ENCODE measurements at regions not wholly inside any gene's neighbourhood (a gene's known extent, or its start where the extent isn't known, plus 50 kb on each side); places are given as distances from the start of the nearest gene placed in this dataset.
"Not testable (repeated sequence)": the region's sequence is repeated elsewhere in the genome, so short reads cannot be mapped to it uniquely, and the experiment has no call there.

DNA sequence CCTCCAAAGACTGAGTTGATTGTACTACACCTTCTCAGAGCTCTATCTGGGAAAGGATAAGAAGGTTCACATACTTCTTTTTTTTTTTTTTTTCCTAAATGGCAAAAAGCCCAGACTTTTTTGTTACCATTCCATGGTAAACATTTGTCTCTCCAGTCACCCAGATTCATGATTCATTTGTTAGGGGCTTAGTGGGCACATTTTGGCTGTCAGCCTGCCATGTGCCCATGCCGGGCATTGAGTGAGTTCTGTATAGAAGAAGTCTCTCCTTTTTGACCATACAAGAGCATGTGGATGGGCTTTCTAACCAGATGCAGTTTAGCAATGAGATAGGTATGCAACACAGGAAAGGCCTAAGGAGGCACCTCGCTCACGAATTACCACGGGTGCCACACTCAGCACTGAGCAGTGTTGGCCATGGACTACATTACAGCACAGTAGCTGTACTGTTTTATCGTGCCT is 447.5 kb upstream of the HSF2 start:
- Histone ChIP-seq H3F3A (ENCODE audit: insufficient read depth, low read length, poor library complexity, severe bottlenecking) (no peaks in the 10 kb centered on the region), H3K4me3 (ENCODE audit: low read length) (no peak overlapping the region), H3K79me2 (replicated peaks; ENCODE audit: insufficient read depth, low read length) (no peaks in the 10 kb centered on the region), H2AFZ (ENCODE audit: low read depth, low read length) (no peak overlapping the region), H3K9me3 (ENCODE audit: low read length) (no peaks in the 10 kb centered on the region), H3K9ac (ENCODE audit: low read length) (no peak overlapping the region), H3K9me2 (ENCODE audit: insufficient read depth, low read length) (no peaks in the 10 kb centered on the region), H3K27ac (ENCODE audit: low read length) (no peak overlapping the region), H3K4me2 (ENCODE audit: low read length) (no peak overlapping the region), H4K20me1 (ENCODE audit: insufficient read depth) (no peaks in the 10 kb centered on the region), H3K36me3 (ENCODE audit: insufficient read depth, low read length) (no peaks in the 10 kb centered on the region), H3K27me3 (ENCODE audit: insufficient read depth, low read depth, low read length) (no peaks in the 10 kb centered on the region)
- TF ChIP-seq EP300 (conservative IDR thresholded peaks at IDR 0.05; ENCODE audit: poor library complexity, severe bottlenecking) = no peak
- TF ChIP-seq MXI1 (conservative IDR thresholded peaks at IDR 0.05; ENCODE audit: poor library complexity, severe bottlenecking) = no peak
- TF ChIP-seq SMC3 (conservative IDR thresholded peaks at IDR 0.05; ENCODE audit: poor library complexity) = no peak
- TF ChIP-seq, protein P1, sequence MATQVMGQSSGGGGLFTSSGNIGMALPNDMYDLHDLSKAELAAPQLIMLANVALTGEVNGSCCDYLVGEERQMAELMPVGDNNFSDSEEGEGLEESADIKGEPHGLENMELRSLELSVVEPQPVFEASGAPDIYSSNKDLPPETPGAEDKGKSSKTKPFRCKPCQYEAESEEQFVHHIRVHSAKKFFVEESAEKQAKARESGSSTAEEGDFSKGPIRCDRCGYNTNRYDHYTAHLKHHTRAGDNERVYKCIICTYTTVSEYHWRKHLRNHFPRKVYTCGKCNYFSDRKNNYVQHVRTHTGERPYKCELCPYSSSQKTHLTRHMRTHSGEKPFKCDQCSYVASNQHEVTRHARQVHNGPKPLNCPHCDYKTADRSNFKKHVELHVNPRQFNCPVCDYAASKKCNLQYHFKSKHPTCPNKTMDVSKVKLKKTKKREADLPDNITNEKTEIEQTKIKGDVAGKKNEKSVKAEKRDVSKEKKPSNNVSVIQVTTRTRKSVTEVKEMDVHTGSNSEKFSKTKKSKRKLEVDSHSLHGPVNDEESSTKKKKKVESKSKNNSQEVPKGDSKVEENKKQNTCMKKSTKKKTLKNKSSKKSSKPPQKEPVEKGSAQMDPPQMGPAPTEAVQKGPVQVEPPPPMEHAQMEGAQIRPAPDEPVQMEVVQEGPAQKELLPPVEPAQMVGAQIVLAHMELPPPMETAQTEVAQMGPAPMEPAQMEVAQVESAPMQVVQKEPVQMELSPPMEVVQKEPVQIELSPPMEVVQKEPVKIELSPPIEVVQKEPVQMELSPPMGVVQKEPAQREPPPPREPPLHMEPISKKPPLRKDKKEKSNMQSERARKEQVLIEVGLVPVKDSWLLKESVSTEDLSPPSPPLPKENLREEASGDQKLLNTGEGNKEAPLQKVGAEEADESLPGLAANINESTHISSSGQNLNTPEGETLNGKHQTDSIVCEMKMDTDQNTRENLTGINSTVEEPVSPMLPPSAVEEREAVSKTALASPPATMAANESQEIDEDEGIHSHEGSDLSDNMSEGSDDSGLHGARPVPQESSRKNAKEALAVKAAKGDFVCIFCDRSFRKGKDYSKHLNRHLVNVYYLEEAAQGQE (IDR thresholded peaks at IDR 0.05; ENCODE audit: borderline replicate concordance) = no peak

DNA sequence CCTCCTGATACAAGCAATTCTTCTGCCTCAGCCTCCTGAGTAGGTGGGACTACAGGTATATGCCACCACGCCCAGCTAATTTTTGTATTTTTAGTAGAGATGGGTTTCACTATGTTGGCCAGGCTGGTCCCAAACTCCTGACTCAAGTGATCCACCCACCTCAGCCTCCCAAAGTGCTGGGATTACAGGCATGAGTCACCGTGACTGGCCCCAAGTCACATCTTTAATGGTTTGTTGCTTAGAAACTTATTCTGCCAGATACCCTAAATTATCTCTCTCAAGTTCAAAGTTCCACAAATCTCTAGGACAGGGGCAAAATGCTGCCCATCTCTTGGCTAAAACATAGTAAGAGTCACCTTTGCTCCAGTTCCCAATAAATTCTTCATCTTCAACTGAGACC is 444.1 kb upstream of the HSF2 start:
- H3K4me3 ChIP-seq (ENCODE audit: low read length); H3K36me3 ChIP-seq (ENCODE audit: insufficient read depth, low read length); H4K20me1 ChIP-seq (ENCODE audit: insufficient read depth); H3K9ac ChIP-seq (ENCODE audit: low read length); H3K27ac ChIP-seq (ENCODE audit: low read length); H3K9me3 ChIP-seq (ENCODE audit: low read length); H3F3A ChIP-seq (ENCODE audit: insufficient read depth, low read length, poor library complexity, severe bottlenecking); H3K27me3 ChIP-seq (ENCODE audit: insufficient read depth, low read depth, low read length); H3K4me2 ChIP-seq (ENCODE audit: low read length); H3K79me2 ChIP-seq (replicated peaks; ENCODE audit: insufficient read depth, low read length); H3K9me2 ChIP-seq (ENCODE audit: insufficient read depth, low read length); H2AFZ ChIP-seq (ENCODE audit: low read depth, low read length): not testable (repeated sequence)

DNA sequence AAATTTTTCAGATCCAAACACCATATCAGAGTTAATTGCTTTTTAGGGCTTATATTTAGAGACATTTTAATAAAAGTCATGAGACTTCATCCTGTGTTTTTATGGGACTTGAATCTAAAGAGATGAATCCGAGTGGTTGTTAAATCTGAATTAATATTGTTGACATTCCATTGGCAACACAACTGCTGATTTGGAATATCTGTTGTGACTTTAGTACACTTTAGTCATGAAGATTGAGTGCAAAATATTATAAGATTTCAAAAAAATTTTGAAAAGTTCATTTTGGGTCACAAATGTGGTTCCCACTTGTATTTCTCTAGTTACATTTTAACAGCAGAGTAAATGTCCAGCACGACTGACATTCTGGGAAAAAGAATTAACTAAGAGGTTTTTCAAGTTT is 442.7 kb upstream of the HSF2 start:
- no peak overlapping the region for H3K27ac ChIP-seq (ENCODE audit: low read length)
- H3K27me3 ChIP-seq (ENCODE audit: insufficient read depth, low read depth, low read length) = no peaks in the 10 kb centered on the region
- H3K4me2 ChIP-seq (ENCODE audit: low read length) = no peak overlapping the region
- H2AFZ ChIP-seq (ENCODE audit: low read depth, low read length) = no peak overlapping the region
- no peaks in the 10 kb centered on the region for H3K36me3 ChIP-seq (ENCODE audit: insufficient read depth, low read length)
- H3K9me3 ChIP-seq (ENCODE audit: low read length) = no peaks in the 10 kb centered on the region
- H3K9me2 ChIP-seq (ENCODE audit: insufficient read depth, low read length) = no peaks in the 10 kb centered on the region
- H3K4me3 ChIP-seq (ENCODE audit: low read length) = no peak overlapping the region
- no peaks in the 10 kb centered on the region for H3F3A ChIP-seq (ENCODE audit: insufficient read depth, low read length, poor library complexity, severe bottlenecking)
- no peak for TF ChIP-seq SMC3 (conservative IDR thresholded peaks at IDR 0.05; ENCODE audit: poor library complexity)
- TF ChIP-seq EP300 (conservative IDR thresholded peaks at IDR 0.05; ENCODE audit: poor library complexity, severe bottlenecking) = no peak
- TF ChIP-seq, protein P1 (IDR thresholded peaks at IDR 0.05; ENCODE audit: borderline replicate concordance) = no peak
- no peak for TF ChIP-seq RAD21 (conservative IDR thresholded peaks at IDR 0.05)
- TF ChIP-seq, protein P2, sequence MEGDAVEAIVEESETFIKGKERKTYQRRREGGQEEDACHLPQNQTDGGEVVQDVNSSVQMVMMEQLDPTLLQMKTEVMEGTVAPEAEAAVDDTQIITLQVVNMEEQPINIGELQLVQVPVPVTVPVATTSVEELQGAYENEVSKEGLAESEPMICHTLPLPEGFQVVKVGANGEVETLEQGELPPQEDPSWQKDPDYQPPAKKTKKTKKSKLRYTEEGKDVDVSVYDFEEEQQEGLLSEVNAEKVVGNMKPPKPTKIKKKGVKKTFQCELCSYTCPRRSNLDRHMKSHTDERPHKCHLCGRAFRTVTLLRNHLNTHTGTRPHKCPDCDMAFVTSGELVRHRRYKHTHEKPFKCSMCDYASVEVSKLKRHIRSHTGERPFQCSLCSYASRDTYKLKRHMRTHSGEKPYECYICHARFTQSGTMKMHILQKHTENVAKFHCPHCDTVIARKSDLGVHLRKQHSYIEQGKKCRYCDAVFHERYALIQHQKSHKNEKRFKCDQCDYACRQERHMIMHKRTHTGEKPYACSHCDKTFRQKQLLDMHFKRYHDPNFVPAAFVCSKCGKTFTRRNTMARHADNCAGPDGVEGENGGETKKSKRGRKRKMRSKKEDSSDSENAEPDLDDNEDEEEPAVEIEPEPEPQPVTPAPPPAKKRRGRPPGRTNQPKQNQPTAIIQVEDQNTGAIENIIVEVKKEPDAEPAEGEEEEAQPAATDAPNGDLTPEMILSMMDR (IDR thresholded peaks at IDR 0.05; ENCODE audit: poor library complexity, severe bottlenecking) = no peak
- TF ChIP-seq POLR2AphosphoS5 (IDR thresholded peaks at IDR 0.05) = no peak
- TF ChIP-seq MXI1 (conservative IDR thresholded peaks at IDR 0.05; ENCODE audit: poor library complexity, severe bottlenecking) = no peak
- H3K79me2 ChIP-seq (replicated peaks; ENCODE audit: insufficient read depth, low read length) = no peaks in the 10 kb centered on the region
- H4K20me1 ChIP-seq (ENCODE audit: insufficient read depth) = no peaks in the 10 kb centered on the region
- no peak overlapping the region for H3K9ac ChIP-seq (ENCODE audit: low read length)
